HG02763 (cell line): ENCODE measurements at regions not wholly inside any gene's neighbourhood (a gene's known extent, or its start where the extent isn't known, plus 50 kb on each side); places are given as distances from the start of the nearest gene placed in this dataset.
"Not testable (repeated sequence)": the region's sequence is repeated elsewhere in the genome, so short reads cannot be mapped to it uniquely, and the experiment has no call there.

ENCODE experiments used
- ATAC-seq: cut with Tn5 transposase; IDR thresholded peaks from one replicate; pipeline ENCODE4 v1.9.1; 2021; ENCODE audit warnings: mild to moderate bottlenecking, moderate library complexity; ENCODE audit not compliant: unreplicated experiment

GRCh38 chr20:12916699-12917098, 92.1 kb upstream of the SPTLC3 start:
- ATAC-seq, result no peak

- no peak for ATAC-seq
These were observed 84.6 kb upstream of the SPTLC3 start for GRCh38 chr20:12924126-12924525.

- ATAC-seq, result peak; percentile 91
These were observed 83.5 kb upstream of the SPTLC3 start for GRCh38 chr20:12925210-12925755.

- no peak for ATAC-seq
These were observed 82.6 kb upstream of the SPTLC3 start for GRCh38 chr20:12925863-12926793.

GRCh38 chr20:12927489-12927888, 81.3 kb upstream of the SPTLC3 start:
- ATAC-seq, result no peak

- no peak for ATAC-seq
These were observed 80.4 kb upstream of the SPTLC3 start for GRCh38 chr20:12928358-12928754.

GRCh38 chr20:12928755-12929401, 79.9 kb upstream of the SPTLC3 start:
- ATAC-seq, result no peak

GRCh38 chr20:12936020-12936419, 72.8 kb upstream of the SPTLC3 start:
- ATAC-seq, result no peak

- ATAC-seq, result no peak
These were observed 72.2 kb upstream of the SPTLC3 start for GRCh38 chr20:12936524-12936923.

- ATAC-seq, result no peak
These were observed 67.7 kb upstream of the SPTLC3 start for GRCh38 chr20:12941025-12941424.

- ATAC-seq, result no peak
These were observed 66.6 kb upstream of the SPTLC3 start for GRCh38 chr20:12942123-12942522.

- no peak for ATAC-seq
These were observed 62.0 kb upstream of the SPTLC3 start for GRCh38 chr20:12946789-12947188.

- no peak for ATAC-seq
These were observed 61.1 kb upstream of the SPTLC3 start for GRCh38 chr20:12947691-12948090.

GRCh38 chr20:12949429-12949980, 59.3 kb upstream of the SPTLC3 start:
- ATAC-seq, result no peak

GRCh38 chr20:12954254-12954653, 54.5 kb upstream of the SPTLC3 start:
- not testable (repeated sequence) for ATAC-seq

GRCh38 chr20:12955611-12956010, 53.2 kb upstream of the SPTLC3 start:
- ATAC-seq, result no peak

GRCh38 chr20:12956303-12956702, 52.5 kb upstream of the SPTLC3 start:
- ATAC-seq, result no peak

GRCh38 chr20:12957968-12958367, 50.8 kb upstream of the SPTLC3 start:
- ATAC-seq, result no peak
